ENCODE measurements at regions not wholly inside any gene's neighbourhood (a gene's known extent, or its start where the extent isn't known, plus 50 kb on each side); places are given as distances from the start of the nearest gene placed in this dataset.

DNA sequence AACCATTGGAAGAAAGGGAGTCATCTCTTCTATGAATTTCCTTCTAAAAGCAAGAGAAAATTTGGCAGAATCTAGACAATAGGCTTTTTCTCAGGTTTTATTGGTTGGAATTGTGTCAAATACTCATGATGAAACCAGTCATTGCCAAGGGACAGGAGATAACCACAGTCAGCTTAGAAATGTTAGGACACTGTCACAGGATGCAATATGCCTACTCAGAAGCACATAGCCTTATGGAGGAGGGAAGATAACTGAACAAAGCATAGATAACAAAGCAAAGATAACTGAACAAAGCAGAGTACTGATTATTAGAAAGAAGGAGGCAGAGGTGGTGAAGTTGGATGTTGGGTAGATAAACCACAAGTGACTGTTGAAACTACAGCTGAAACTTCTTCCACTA is 303.5 kb upstream of the PDGFD start:
- TF ChIP-seq, protein P1, sequence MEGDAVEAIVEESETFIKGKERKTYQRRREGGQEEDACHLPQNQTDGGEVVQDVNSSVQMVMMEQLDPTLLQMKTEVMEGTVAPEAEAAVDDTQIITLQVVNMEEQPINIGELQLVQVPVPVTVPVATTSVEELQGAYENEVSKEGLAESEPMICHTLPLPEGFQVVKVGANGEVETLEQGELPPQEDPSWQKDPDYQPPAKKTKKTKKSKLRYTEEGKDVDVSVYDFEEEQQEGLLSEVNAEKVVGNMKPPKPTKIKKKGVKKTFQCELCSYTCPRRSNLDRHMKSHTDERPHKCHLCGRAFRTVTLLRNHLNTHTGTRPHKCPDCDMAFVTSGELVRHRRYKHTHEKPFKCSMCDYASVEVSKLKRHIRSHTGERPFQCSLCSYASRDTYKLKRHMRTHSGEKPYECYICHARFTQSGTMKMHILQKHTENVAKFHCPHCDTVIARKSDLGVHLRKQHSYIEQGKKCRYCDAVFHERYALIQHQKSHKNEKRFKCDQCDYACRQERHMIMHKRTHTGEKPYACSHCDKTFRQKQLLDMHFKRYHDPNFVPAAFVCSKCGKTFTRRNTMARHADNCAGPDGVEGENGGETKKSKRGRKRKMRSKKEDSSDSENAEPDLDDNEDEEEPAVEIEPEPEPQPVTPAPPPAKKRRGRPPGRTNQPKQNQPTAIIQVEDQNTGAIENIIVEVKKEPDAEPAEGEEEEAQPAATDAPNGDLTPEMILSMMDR (conservative IDR thresholded peaks at IDR 0.05; ENCODE audit: low read length) = no peak
- no peak for TF ChIP-seq EZH2phosphoT487 (IDR thresholded peaks at IDR 0.05; ENCODE audit: borderline replicate concordance)

All from Loucy (cell line).